Myocyte (in vitro differentiated cells): ENCODE measurements at regions not wholly inside any gene's neighbourhood (a gene's known extent, or its start where the extent isn't known, plus 50 kb on each side); places are given as distances from the start of the nearest gene placed in this dataset.
"Not testable (repeated sequence)": the region's sequence is repeated elsewhere in the genome, so short reads cannot be mapped to it uniquely, and the experiment has no call there.

Source experiments
- DNase-seq: peaks from one replicate; pipeline ENCODE4 v3.0.0-alpha.2; 2012; ENCODE audit warnings: low read depth

GRCh38 chr18:22695674-22696073, 237.5 kb upstream of the RBBP8 start:
- DNase-seq = no peak

GRCh38 chr18:22697561-22697960, 235.6 kb upstream of the RBBP8 start:
- DNase-seq = no peak

- DNase-seq = no peak
Observed at GRCh38 chr18:22698711-22699110, 234.4 kb upstream of the RBBP8 start.

GRCh38 chr18:22699629-22700028, 233.5 kb upstream of the RBBP8 start:
- no peak for DNase-seq

- DNase-seq = no peak
Observed at GRCh38 chr18:22700920-22701319, 232.2 kb upstream of the RBBP8 start.

GRCh38 chr18:22701326-22701725, 231.8 kb upstream of the RBBP8 start:
- no peak for DNase-seq

GRCh38 chr18:22701795-22702194, 231.3 kb upstream of the RBBP8 start:
- no peak for DNase-seq

- DNase-seq = no peak
Observed at GRCh38 chr18:22702806-22703205, 230.3 kb upstream of the RBBP8 start.

GRCh38 chr18:22703883-22704585, 229.1 kb upstream of the RBBP8 start:
- DNase-seq = peak; percentile 40

GRCh38 chr18:22704586-22704918, 228.6 kb upstream of the RBBP8 start:
- DNase-seq = no peak

GRCh38 chr18:22705328-22705727, 227.8 kb upstream of the RBBP8 start:
- no peak for DNase-seq

- not testable (repeated sequence) for DNase-seq
Observed at GRCh38 chr18:22706025-22706424, 227.1 kb upstream of the RBBP8 start.

- DNase-seq = no peak
Observed at GRCh38 chr18:22709288-22710060, 223.7 kb upstream of the RBBP8 start.

GRCh38 chr18:22710673-22711191, 222.4 kb upstream of the RBBP8 start:
- DNase-seq = no peak

GRCh38 chr18:22711192-22711685, 221.9 kb upstream of the RBBP8 start:
- peak; percentile 22 for DNase-seq

- no peak for DNase-seq
Observed at GRCh38 chr18:22713511-22713910, 219.6 kb upstream of the RBBP8 start.

- DNase-seq = not testable (repeated sequence)
Observed at GRCh38 chr18:22717536-22717935, 215.6 kb upstream of the RBBP8 start.

GRCh38 chr18:22723221-22723620, 209.9 kb upstream of the RBBP8 start:
- no peak for DNase-seq

- no peak for DNase-seq
Observed at GRCh38 chr18:22723773-22724172, 209.4 kb upstream of the RBBP8 start.

- DNase-seq = no peak
Observed at GRCh38 chr18:22726469-22726868, 206.7 kb upstream of the RBBP8 start.

GRCh38 chr18:22728016-22728415, 205.1 kb upstream of the RBBP8 start:
- DNase-seq = no peak

GRCh38 chr18:22728481-22729105, 204.5 kb upstream of the RBBP8 start:
- DNase-seq = no peak
